ENCODE measurements at regions not wholly inside any gene's neighbourhood (a gene's known extent, or its start where the extent isn't known, plus 50 kb on each side); places are given as distances from the start of the nearest gene placed in this dataset.

GRCh38 chr5:122702524-122702875 lies 72.4 kb upstream of the SNX2 start:
- no peak for DNase-seq (ENCODE audit: low read depth)
- TF ChIP-seq MYC (IDR thresholded peaks at IDR 0.05; ENCODE audit: low read depth, low read length) (no peak), MAX (IDR thresholded peaks at IDR 0.05; ENCODE audit: low read depth, low read length) (no peak), POLR2A (IDR thresholded peaks at IDR 0.05; ENCODE audit: extremely low read depth, insufficient read length) (no peak), CTCF (IDR thresholded peaks at IDR 0.05; ENCODE audit: low read depth, low read length) (no peak)
- H3K4me3 ChIP-seq (ENCODE audit: low read depth, low read length), result no peak overlapping the region

- DNase-seq (ENCODE audit: low read depth), result no peak
- no peak overlapping the region for H3K4me3 ChIP-seq (ENCODE audit: low read depth, low read length)
- TF ChIP-seq MYC (IDR thresholded peaks at IDR 0.05; ENCODE audit: low read depth, low read length) (no peak), POLR2A (IDR thresholded peaks at IDR 0.05; ENCODE audit: extremely low read depth, insufficient read length) (no peak), MAX (IDR thresholded peaks at IDR 0.05; ENCODE audit: low read depth, low read length) (no peak), CTCF (IDR thresholded peaks at IDR 0.05; ENCODE audit: low read depth, low read length) (no peak)
Measured at GRCh38 chr5:122703203-122703602, 71.7 kb upstream of the SNX2 start.

DNA sequence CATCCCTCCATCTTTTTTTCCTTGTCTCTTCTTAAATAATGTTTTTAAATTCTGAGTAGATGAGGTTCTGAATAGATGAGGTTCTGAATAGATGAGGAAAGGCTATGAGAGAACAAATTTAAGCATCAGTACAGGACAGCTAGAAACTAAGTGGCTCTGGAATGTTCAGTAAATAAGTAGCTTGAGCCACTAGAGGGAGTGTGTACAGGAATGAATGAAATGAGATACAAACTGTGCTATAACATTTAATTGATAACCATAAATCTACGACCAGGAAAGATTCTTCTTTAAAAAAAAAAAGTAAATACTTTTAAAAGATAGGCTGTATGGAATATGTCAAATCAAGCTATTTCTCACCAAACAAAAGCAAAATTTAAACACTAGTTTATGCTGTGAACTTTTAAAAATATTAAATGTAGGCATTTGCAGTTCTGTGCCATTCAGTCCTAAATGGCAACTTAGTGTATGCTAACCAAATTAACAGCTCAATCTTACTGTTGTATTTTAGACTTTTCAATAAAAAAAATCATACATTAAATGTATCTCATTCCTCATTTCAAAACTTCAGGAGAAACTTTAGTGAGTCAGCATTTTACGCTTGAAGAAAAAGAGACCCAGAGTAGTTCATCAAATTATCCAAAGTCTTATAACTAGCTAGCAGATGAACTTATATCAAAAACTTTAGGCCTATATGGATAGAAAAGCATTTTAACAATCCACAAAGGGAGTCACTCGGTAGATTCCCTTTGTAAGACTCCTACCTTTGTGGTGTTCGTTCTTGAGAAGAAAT lies 70.4 kb upstream of the SNX2 start:
- no peak overlapping the region for H3K4me3 ChIP-seq (ENCODE audit: low read depth, low read length)
- DNase-seq (ENCODE audit: low read depth), result peak; percentile 38
- TF ChIP-seq MAX (IDR thresholded peaks at IDR 0.05; ENCODE audit: low read depth, low read length) (no peak), CTCF (IDR thresholded peaks at IDR 0.05; ENCODE audit: low read depth, low read length) (peak; percentile 32)

GRCh38 chr5:122705851-122706250 lies 69.0 kb upstream of the SNX2 start:
- no peak for DNase-seq (ENCODE audit: low read depth)
- no peak overlapping the region for H3K4me3 ChIP-seq (ENCODE audit: low read depth, low read length)
- TF ChIP-seq MYC (IDR thresholded peaks at IDR 0.05; ENCODE audit: low read depth, low read length) (no peak), MAX (IDR thresholded peaks at IDR 0.05; ENCODE audit: low read depth, low read length) (no peak), CTCF (IDR thresholded peaks at IDR 0.05; ENCODE audit: low read depth, low read length) (no peak), POLR2A (IDR thresholded peaks at IDR 0.05; ENCODE audit: extremely low read depth, insufficient read length) (no peak)

DNA sequence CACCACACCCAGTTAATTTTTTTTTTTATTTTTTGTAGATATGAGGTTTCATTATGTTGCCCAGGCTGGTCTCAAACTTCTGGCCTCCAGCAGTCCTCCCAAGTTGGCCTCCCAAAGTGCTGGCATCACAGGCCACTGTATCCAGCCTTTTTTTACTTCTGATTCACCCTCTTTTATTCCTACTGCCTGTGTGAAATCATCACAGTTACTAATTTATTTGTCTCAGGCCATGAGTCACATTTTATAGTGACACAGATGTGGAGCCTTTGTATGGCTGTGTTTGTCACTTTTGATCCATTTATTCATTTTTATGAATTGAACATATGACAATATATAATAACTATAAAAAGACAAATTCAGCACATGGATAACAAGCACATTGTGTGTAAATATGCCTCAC lies 67.1 kb upstream of the SNX2 start:
- H3K4me3 ChIP-seq (ENCODE audit: low read depth, low read length), result no peak overlapping the region
- TF ChIP-seq POLR2A (IDR thresholded peaks at IDR 0.05; ENCODE audit: extremely low read depth, insufficient read length), result no peak
- DNase-seq (ENCODE audit: low read depth), result no peak

DNA sequence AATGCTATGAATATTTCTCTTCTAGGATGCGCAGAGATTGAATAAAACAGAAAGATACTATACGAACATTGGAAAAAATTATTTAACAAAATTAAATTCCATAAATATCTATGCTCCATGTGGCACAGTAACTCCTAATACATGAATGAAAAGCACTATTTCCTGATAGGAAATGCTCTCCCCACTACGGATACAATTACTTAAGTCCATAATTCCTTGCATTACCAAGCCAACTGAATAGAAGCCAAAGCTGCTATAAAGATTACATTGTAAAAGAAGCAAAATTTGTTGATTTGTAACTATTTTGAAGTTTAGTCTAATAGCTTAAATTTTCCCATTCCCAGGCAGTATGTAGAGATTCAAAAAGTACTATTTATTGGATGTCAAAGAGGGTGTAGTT lies 61.8 kb upstream of the SNX2 start:
- no peak overlapping the region for H3K4me3 ChIP-seq (ENCODE audit: low read depth, low read length)
- TF ChIP-seq MAX (IDR thresholded peaks at IDR 0.05; ENCODE audit: low read depth, low read length), result no peak
- TF ChIP-seq CTCF (IDR thresholded peaks at IDR 0.05; ENCODE audit: low read depth, low read length), result no peak
- no peak for TF ChIP-seq MYC (IDR thresholded peaks at IDR 0.05; ENCODE audit: low read depth, low read length)
- TF ChIP-seq POLR2A (IDR thresholded peaks at IDR 0.05; ENCODE audit: extremely low read depth, insufficient read length), result no peak
- no peak for DNase-seq (ENCODE audit: low read depth)
